H9 (cell line): ENCODE measurements at regions not wholly inside any gene's neighbourhood (a gene's known extent, or its start where the extent isn't known, plus 50 kb on each side); places are given as distances from the start of the nearest gene placed in this dataset.

Experiments
- DNase-seq: peaks from one replicate; pipeline ENCODE4 v3.0.0-alpha.2; 2017
- H2AFZ ChIP-seq: one replicate; pipeline ENCODE4 v1.6.1; 2013; ENCODE audit warnings: mild to moderate bottlenecking, low read length, control low read depth, moderate library complexity
- H2AK5ac ChIP-seq: 2 replicates; pipeline ENCODE4 v1.6.1; 2013; ENCODE audit warnings: low read length, control low read depth, mixed read lengths; ENCODE audit not compliant: insufficient read length
- H2BK120ac ChIP-seq: one replicate; pipeline ENCODE4 v1.6.1; 2013; ENCODE audit warnings: low read depth, mild to moderate bottlenecking, low read length, control low read depth, inconsistent platforms; ENCODE audit not compliant: poor library complexity, severe bottlenecking
- H2BK12ac ChIP-seq: 2 replicates; pipeline ENCODE4 v1.6.1; 2013; ENCODE audit warnings: low read length, control low read depth, mixed read lengths, low read depth; ENCODE audit not compliant: insufficient read length
- H2BK15ac ChIP-seq: 2 replicates; pipeline ENCODE4 v1.6.1; 2013; ENCODE audit warnings: low read depth, low read length, control low read depth
- H2BK20ac ChIP-seq: one replicate; pipeline ENCODE4 v1.6.1; 2013; ENCODE audit warnings: low read depth, mild to moderate bottlenecking, low read length, control low read depth, inconsistent platforms; ENCODE audit not compliant: poor library complexity, severe bottlenecking
- H2BK5ac ChIP-seq: 2 replicates; pipeline ENCODE4 v1.6.1; 2013; ENCODE audit warnings: low read length, control low read depth, mixed read lengths; ENCODE audit not compliant: insufficient read length
- H3K14ac ChIP-seq: 2 replicates; pipeline ENCODE4 v1.6.1; 2013; ENCODE audit warnings: low read length, control low read depth; ENCODE audit not compliant: insufficient read depth
- H3K18ac ChIP-seq: 2 replicates; pipeline ENCODE4 v1.6.1; 2013; ENCODE audit warnings: low read depth, mild to moderate bottlenecking, mixed read lengths, low read length, control low read depth; ENCODE audit not compliant: insufficient read length
- H3K23ac ChIP-seq: 2 replicates; pipeline ENCODE4 v1.6.1; 2013; ENCODE audit warnings: low read length, control low read depth, mixed read lengths, low read depth; ENCODE audit not compliant: insufficient read length
- H3K23me2 ChIP-seq: 2 replicates; pipeline ENCODE4 v1.6.1; 2013; ENCODE audit warnings: low read depth, mild to moderate bottlenecking, mixed read lengths, low read length, control low read depth; ENCODE audit not compliant: insufficient read length, poor library complexity, severe bottlenecking
- H3K27ac ChIP-seq: 2 replicates; pipeline ENCODE4 v1.5.1; 2013; ENCODE audit warnings: low read length, control low read depth, mixed read lengths, low read depth; ENCODE audit not compliant: insufficient read length
- H3K27me3 ChIP-seq: 2 replicates; pipeline ENCODE4 v1.6.1; 2013; ENCODE audit warnings: low read length, control low read depth, inconsistent platforms; ENCODE audit not compliant: insufficient read depth
- H3K4ac ChIP-seq: 2 replicates; pipeline ENCODE4 v1.6.1; 2013; ENCODE audit warnings: low read depth, mild to moderate bottlenecking, control low read depth, inconsistent platforms, low read length, moderate library complexity
- H3K4me1 ChIP-seq: 2 replicates; pipeline ENCODE4 v1.6.1; 2013; ENCODE audit warnings: low read length, control low read depth, inconsistent platforms; ENCODE audit not compliant: insufficient read depth
- H3K4me2 ChIP-seq: 2 replicates; pipeline ENCODE4 v1.6.1; 2013; ENCODE audit warnings: low read length, control low read depth, mixed read lengths; ENCODE audit not compliant: insufficient read length, insufficient read depth
- H3K56ac ChIP-seq: 2 replicates; pipeline ENCODE4 v1.6.1; 2013; ENCODE audit warnings: low read depth, mild to moderate bottlenecking, mixed read lengths, low read length, control low read depth; ENCODE audit not compliant: insufficient read length
- H3K79me1 ChIP-seq: 2 replicates; pipeline ENCODE4 v1.6.1; 2013; ENCODE audit warnings: low read depth, mild to moderate bottlenecking, moderate library complexity, low read length, control low read depth, inconsistent platforms; ENCODE audit not compliant: insufficient read depth, poor library complexity, severe bottlenecking
- H3K79me2 ChIP-seq: 2 replicates; pipeline ENCODE4 v1.6.1; 2013; ENCODE audit warnings: low read length, control low read depth, inconsistent platforms; ENCODE audit not compliant: insufficient read depth
- H3K9ac ChIP-seq: 2 replicates; pipeline ENCODE4 v1.6.1; 2013; ENCODE audit warnings: low read length, control low read depth, mixed read lengths; ENCODE audit not compliant: insufficient read length; ENCODE audit errors: extremely low read depth
- H3K9me3 ChIP-seq: one replicate; pipeline ENCODE4 v1.6.1; 2013; ENCODE audit warnings: low read depth, low read length, inconsistent platforms; ENCODE audit not compliant: control insufficient read depth
- H3T11ph ChIP-seq: one replicate; pipeline ENCODE4 v1.6.1; 2013; ENCODE audit warnings: mild to moderate bottlenecking, low read length, control low read depth, inconsistent platforms
- H4K20me1 ChIP-seq: one replicate; pipeline ENCODE4 v1.6.1; 2013; ENCODE audit not compliant: control insufficient read depth, insufficient read length, insufficient read depth
- H4K5ac ChIP-seq: 2 replicates; pipeline ENCODE4 v1.6.1; 2013; ENCODE audit warnings: low read depth, mild to moderate bottlenecking, mixed read lengths, low read length, control low read depth; ENCODE audit not compliant: insufficient read length
- H4K8ac ChIP-seq: replicated peaks from 2 replicates; pipeline ENCODE4 v1.6.1; 2013; ENCODE audit warnings: low read length, control low read depth, mixed read lengths, low read depth; ENCODE audit not compliant: insufficient read length
- H4K91ac ChIP-seq: 2 replicates; pipeline ENCODE4 v1.6.1; 2013; ENCODE audit warnings: low read depth, mild to moderate bottlenecking, moderate library complexity, mixed read lengths, low read length, control low read depth; ENCODE audit not compliant: insufficient read length
- H3K27ac Mint-ChIP-seq, 3 experiments: 2 replicates in 2 of 3; 3 replicates in 1 of 3; pipeline ENCODE4 v1.8.0; 2020 to 2021; ENCODE audit warnings: mixed read lengths in 3 of 3, mild to moderate bottlenecking in 1 of 3, moderate library complexity in 1 of 3
- H3K27me3 Mint-ChIP-seq: 2 replicates; pipeline ENCODE4 v1.8.0; 2021; ENCODE audit warnings: low read depth, mild to moderate bottlenecking, moderate library complexity, mixed read lengths
- H3K36me3 Mint-ChIP-seq, 3 experiments: 2 replicates in 2 of 3; 3 replicates in 1 of 3; pipeline ENCODE4 v1.8.0; 2020 to 2021; ENCODE audit warnings: low read depth in 3 of 3, mixed read lengths in 3 of 3; ENCODE audit not compliant: insufficient read depth in 1 of 3
- H3K4me1 Mint-ChIP-seq, 2 experiments: 2 replicates each; pipeline ENCODE4 v1.8.0; 2020; ENCODE audit warnings: mixed read lengths in 2 of 2
- H3K4me3 Mint-ChIP-seq, 2 experiments: 2 replicates in 1 of 2; 3 replicates in 1 of 2; pipeline ENCODE4 v1.8.0; 2020 to 2021; ENCODE audit warnings: mild to moderate bottlenecking in 2 of 2, mixed read lengths in 2 of 2, moderate library complexity in 1 of 2
- H3K9me3 Mint-ChIP-seq, 2 experiments: 2 replicates in 1 of 2; 3 replicates in 1 of 2; pipeline ENCODE4 v1.8.0; 2020; ENCODE audit warnings: mild to moderate bottlenecking in 2 of 2, mixed read lengths in 2 of 2, moderate library complexity in 1 of 2
- WGBS: extraction: QIAGEN DNeasy Blood & Tissue Kit; methylation state at CpG from one replicate; pipeline ENCODE4 v1.1.7; 2013; ENCODE audit warnings: missing lambda C conversion rate, low lambda C conversion rate, mixed read lengths; ENCODE audit not compliant: insufficient read length; ENCODE audit errors: extremely low coverage; 5-methylcytosine and 5-hydroxymethylcytosine counted together
- TF ChIP-seq, protein P1 (sequence below): fragments of 200-600 bp; sonication (generic); conservative IDR thresholded peaks from 3 replicates; pipeline ENCODE4 v1.8.0; 2021; ENCODE audit warnings: antibody characterized with exemption, mild to moderate bottlenecking

DNA sequence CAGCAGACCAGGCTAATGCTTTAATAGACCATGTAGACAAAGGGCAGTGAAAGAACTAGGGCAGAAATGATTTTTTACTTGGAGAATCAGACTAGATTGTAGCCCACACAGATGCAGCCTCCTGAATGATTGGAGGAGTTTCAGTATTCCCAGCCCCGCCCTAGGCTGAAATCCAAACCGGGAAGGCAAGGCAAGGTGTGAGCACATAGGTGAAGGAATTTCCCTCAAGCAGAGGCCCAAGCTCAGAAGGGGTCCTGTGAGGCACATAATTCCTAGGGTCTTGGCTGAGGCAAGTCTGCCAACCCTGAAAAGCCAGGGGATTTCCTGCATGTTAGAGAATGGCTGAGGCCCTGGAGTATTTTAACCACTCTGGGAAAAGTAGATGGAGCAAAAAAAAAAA lies 56.4 kb upstream of the PAK3 start:
- H2BK120ac ChIP-seq: no peak overlapping the region
- H4K8ac ChIP-seq: no peak overlapping the region
- no peak overlapping the region for H4K5ac ChIP-seq
- H3K27ac Mint-ChIP-seq: peak overlapping the region in 1 of 3 experiments; percentile 80; a peak in 2 of 7 replicates
- no peak overlapping the region for H3K4ac ChIP-seq
- no peak overlapping the region for H3K23ac ChIP-seq
- H3K79me1 ChIP-seq: no peaks in the 10 kb centered on the region
- H2BK20ac ChIP-seq: no peak overlapping the region
- no CpG with 5 or more reads among the region's 2 CpGs for WGBS
- H3K23me2 ChIP-seq: no peaks in the 10 kb centered on the region
- peak; percentile 32 for DNase-seq
- no peaks in the 10 kb centered on the region for H3K9me3 Mint-ChIP-seq
- H3K56ac ChIP-seq: no peak overlapping the region
- peaks cover 10 to 11% of the 10 kb centered on the region in 2 experiments for H3K4me1 Mint-ChIP-seq
- H3T11ph ChIP-seq: no peak overlapping the region
- TF ChIP-seq, protein P1, sequence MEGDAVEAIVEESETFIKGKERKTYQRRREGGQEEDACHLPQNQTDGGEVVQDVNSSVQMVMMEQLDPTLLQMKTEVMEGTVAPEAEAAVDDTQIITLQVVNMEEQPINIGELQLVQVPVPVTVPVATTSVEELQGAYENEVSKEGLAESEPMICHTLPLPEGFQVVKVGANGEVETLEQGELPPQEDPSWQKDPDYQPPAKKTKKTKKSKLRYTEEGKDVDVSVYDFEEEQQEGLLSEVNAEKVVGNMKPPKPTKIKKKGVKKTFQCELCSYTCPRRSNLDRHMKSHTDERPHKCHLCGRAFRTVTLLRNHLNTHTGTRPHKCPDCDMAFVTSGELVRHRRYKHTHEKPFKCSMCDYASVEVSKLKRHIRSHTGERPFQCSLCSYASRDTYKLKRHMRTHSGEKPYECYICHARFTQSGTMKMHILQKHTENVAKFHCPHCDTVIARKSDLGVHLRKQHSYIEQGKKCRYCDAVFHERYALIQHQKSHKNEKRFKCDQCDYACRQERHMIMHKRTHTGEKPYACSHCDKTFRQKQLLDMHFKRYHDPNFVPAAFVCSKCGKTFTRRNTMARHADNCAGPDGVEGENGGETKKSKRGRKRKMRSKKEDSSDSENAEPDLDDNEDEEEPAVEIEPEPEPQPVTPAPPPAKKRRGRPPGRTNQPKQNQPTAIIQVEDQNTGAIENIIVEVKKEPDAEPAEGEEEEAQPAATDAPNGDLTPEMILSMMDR: no peak
- H3K4me3 Mint-ChIP-seq: no peak overlapping the region
- H3K27me3 ChIP-seq: no peaks in the 10 kb centered on the region
- no peak overlapping the region for H3K9ac ChIP-seq
- H3K4me2 ChIP-seq: no peak overlapping the region
- no peak overlapping the region for H2BK15ac ChIP-seq
- no peak overlapping the region for H2AFZ ChIP-seq
- H3K27ac ChIP-seq: no peak overlapping the region
- no peak overlapping the region for H2BK12ac ChIP-seq
- H2BK5ac ChIP-seq: no peak overlapping the region
- H3K18ac ChIP-seq: no peak overlapping the region
- no peaks in the 10 kb centered on the region for H3K4me1 ChIP-seq
- H3K14ac ChIP-seq: 0 out of 2 replicates have a peak overlapping the region, but pooled peaks have one; percentile 33
- H3K36me3 Mint-ChIP-seq: no peaks in the 10 kb centered on the region
- H4K20me1 ChIP-seq: no peaks in the 10 kb centered on the region
- H3K9me3 ChIP-seq: no peaks in the 10 kb centered on the region
- no peaks in the 10 kb centered on the region for H3K79me2 ChIP-seq
- no peak overlapping the region for H4K91ac ChIP-seq
- peaks cover 6% of the 10 kb centered on the region for H3K27me3 Mint-ChIP-seq
- no peak overlapping the region for H2AK5ac ChIP-seq
